Sigmoid colon (tissue), 3 donors: ENCODE measurements at regions not wholly inside any gene's neighbourhood (a gene's known extent, or its start where the extent isn't known, plus 50 kb on each side); places are given as distances from the start of the nearest gene placed in this dataset.

Experiments used
- CTCF ChIP-seq, 4 experiments: fragments of 450-650 bp in 3 of 4; fragments of 200-600 bp in 1 of 4; IDR thresholded peaks; one replicate each; pipeline ENCODE4 v1.5.1; 2016 to 2019; ENCODE audit warnings: antibody characterized with exemption in 4 of 4, mild to moderate bottlenecking in 3 of 4, moderate library complexity in 2 of 4
- POLR2A ChIP-seq, 2 donors: fragments of 450-650 bp; IDR thresholded peaks; one replicate each; pipeline ENCODE4 v1.6.1; 2016; ENCODE audit warnings: antibody characterized with exemption in 2 of 2, mild to moderate bottlenecking in 2 of 2, moderate library complexity in 2 of 2

GRCh38 chr2:59295524-59296162 is 1054.5 kb upstream of the FANCL start:
- no peak for TF ChIP-seq POLR2A (IDR thresholded peaks at IDR 0.05)
- no peak for TF ChIP-seq CTCF (IDR thresholded peaks at IDR 0.05)
